PC-3 (cell line): ENCODE measurements at regions not wholly inside any gene's neighbourhood (a gene's known extent, or its start where the extent isn't known, plus 50 kb on each side); places are given as distances from the start of the nearest gene placed in this dataset.

Experiments
- ATAC-seq: fragments of 200-7000 bp; cut with Tn5 transposase; 2 replicates; pipeline ENCODE4 v1.9.1; 2020; ENCODE audit warnings: mild to moderate bottlenecking, moderate library complexity
- BruUV-seq: library from RNA; stranded (reverse); fragments of 400-500 nt; replicated peaks from 2 replicates; lab custom pipeline; 2021; lab: Mats Ljungman, UMichigan
- CTCF ChIA-PET: fragments of 300-600 bp; sonication (Branson Sonifier 250); formaldehyde crosslinking; loops from one replicate; lab custom pipeline; 2022; ENCODE audit warnings: antibody characterized with exemption; lab: Charles Lee
- POLR2A ChIA-PET: fragments of 300-600 bp; sonication (Branson Sonifier 250); formaldehyde crosslinking; loops from one replicate; lab custom pipeline; 2022; ENCODE audit warnings: antibody characterized with exemption; ENCODE audit not compliant: unreplicated experiment; lab: Charles Lee
- DNase-seq: peaks from one replicate; pipeline ENCODE4 v3.0.0-alpha.2; 2015
- H2AFZ ChIP-seq: fragments of 300-600 bp; sonication (generic); 2 replicates; pipeline ENCODE4 v1.6.0; 2016; ENCODE audit warnings: antibody characterized with exemption, low read length
- H3F3A ChIP-seq: fragments of 300-600 bp; sonication (generic); one replicate; pipeline ENCODE4 v1.6.0; 2017; ENCODE audit warnings: antibody characterized with exemption, low read length, control low read depth, mild to moderate bottlenecking; ENCODE audit not compliant: unreplicated experiment
- H3K27ac ChIP-seq: fragments of 300-600 bp; sonication (generic); 2 replicates; pipeline ENCODE4 v1.5.1; 2016; ENCODE audit warnings: mild to moderate bottlenecking, low read length
- H3K27me3 ChIP-seq: fragments of 300-600 bp; sonication (generic); 2 replicates; pipeline ENCODE4 v1.6.1; 2016; ENCODE audit warnings: low read length, mixed read lengths
- H3K36me3 ChIP-seq: fragments of 300-600 bp; sonication (generic); 2 replicates; pipeline ENCODE4 v1.6.1; 2016; ENCODE audit warnings: low read depth, mixed run types, low read length, mixed read lengths
- H3K4me1 ChIP-seq: fragments of 300-600 bp; sonication (generic); 2 replicates; pipeline ENCODE4 v1.5.1; 2016; ENCODE audit warnings: low read length; ENCODE audit not compliant: insufficient read depth
- H3K4me2 ChIP-seq: fragments of 300-600 bp; sonication (generic); 2 replicates; pipeline ENCODE4 v1.6.0; 2016; ENCODE audit warnings: low read length
- H3K4me3 ChIP-seq: fragments of 300-600 bp; sonication (generic); 2 replicates; pipeline ENCODE4 v1.5.1; 2016; ENCODE audit warnings: mild to moderate bottlenecking, low read length, mixed read lengths
- H3K79me2 ChIP-seq: fragments of 300-600 bp; sonication (generic); 2 replicates; pipeline ENCODE4 v1.6.1; 2017; ENCODE audit warnings: low read length, mixed read lengths
- H3K9ac ChIP-seq: fragments of 300-600 bp; sonication (generic); 2 replicates; pipeline ENCODE4 v1.6.0; 2016; ENCODE audit warnings: mild to moderate bottlenecking, low read length
- H3K9me2 ChIP-seq: fragments of 300-600 bp; sonication (generic); replicated peaks from 2 replicates; pipeline ENCODE4 v1.6.1; 2016; ENCODE audit warnings: mixed run types, low read length, mixed read lengths
- H3K9me3 ChIP-seq: fragments of 300-600 bp; sonication (generic); 2 replicates; pipeline ENCODE4 v1.6.1; 2016; ENCODE audit warnings: low read length, mixed read lengths
- H4K20me1 ChIP-seq: fragments of 300-600 bp; sonication (generic); 2 replicates; pipeline ENCODE4 v1.6.1; 2016; ENCODE audit warnings: low read length, mixed read lengths
- EZH2 ChIP-seq: fragments of 300-600 bp; sonication (generic); IDR thresholded peaks from one replicate; pipeline ENCODE4 v1.6.1; 2017; ENCODE audit warnings: antibody characterized with exemption, mild to moderate bottlenecking, low read length; ENCODE audit not compliant: unreplicated experiment
- EZH2phosphoT487 ChIP-seq: fragments of 300-600 bp; sonication (generic); IDR thresholded peaks from 2 replicates; pipeline ENCODE4 v1.6.1; 2018; ENCODE audit warnings: mild to moderate bottlenecking, antibody characterized with exemption, low read length, borderline replicate concordance
- intact Hi-C: fragments of 100-400 bp; cut with micrococcal nuclease; formaldehyde crosslinking; loops from 2 replicates; pipeline ENCODE4 v1.9.0; 2023
- TF ChIP-seq, protein P1 (sequence below): fragments of 300-600 bp; sonication (generic); conservative IDR thresholded peaks from 2 replicates; pipeline ENCODE4 v1.5.1; 2017; ENCODE audit warnings: antibody characterized with exemption, low read depth, mild to moderate bottlenecking, low read length

DNA sequence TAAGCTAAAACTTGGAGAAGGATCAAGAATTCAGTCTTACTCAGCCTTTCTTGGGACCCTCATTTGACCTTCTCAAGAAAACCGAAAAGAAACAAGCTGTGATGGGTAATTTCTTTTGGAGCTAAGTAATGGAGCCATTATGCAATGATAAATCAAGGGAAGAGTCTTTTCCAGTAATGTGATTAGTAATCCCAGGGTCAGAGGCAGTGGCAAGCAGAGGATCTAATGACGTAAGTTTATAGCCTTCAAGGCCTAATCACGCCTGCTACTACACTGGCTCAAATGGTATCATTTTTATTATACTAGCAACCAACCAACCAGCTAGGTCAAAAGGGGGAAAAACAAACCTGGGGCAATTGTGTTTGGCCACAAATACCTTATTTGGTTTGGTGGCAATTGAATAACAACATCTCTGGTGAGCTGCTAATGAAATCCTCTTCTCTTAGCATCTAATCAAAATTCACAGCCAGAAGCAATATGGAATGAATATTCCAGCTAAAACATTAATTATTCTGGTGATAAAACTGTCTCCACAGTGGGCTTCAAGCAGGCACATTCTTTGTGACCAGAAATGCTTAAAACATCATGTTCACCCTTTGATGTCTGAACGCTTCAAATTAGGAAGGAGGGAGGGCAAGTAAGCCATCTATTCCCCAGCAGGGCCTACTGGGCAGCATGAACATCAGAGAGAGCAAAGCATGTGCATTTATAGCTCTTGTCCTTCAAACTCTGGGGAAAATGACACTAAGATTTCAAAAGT, 114.9 kb upstream of the SULT1C3 start:
- POLR2A ChIA-PET = no interaction called here
- Histone ChIP-seq H2AFZ (no peak overlapping the region), H3K36me3 (no peaks in the 10 kb centered on the region), H3K9ac (no peak overlapping the region), H3K27ac (no peak overlapping the region), H3K27me3 (peaks cover 45% of the 10 kb centered on the region), H3K4me3 (no peak overlapping the region), H3K9me2 (no peaks in the 10 kb centered on the region), H3K9me3 (no peaks in the 10 kb centered on the region), H3K79me2 (no peaks in the 10 kb centered on the region), H4K20me1 (no peaks in the 10 kb centered on the region), H3K4me1 (no peaks in the 10 kb centered on the region), H3K4me2 (no peak overlapping the region), H3F3A (no peaks in the 10 kb centered on the region)
- intact Hi-C loops = no loop called here
- no peak for DNase-seq
- CTCF ChIA-PET = no interaction called here
- ATAC-seq = no peak
- no TSS peak for BruUV-seq
- no peak for TF ChIP-seq EZH2phosphoT487
- no peak for TF ChIP-seq EZH2
- TF ChIP-seq, protein P1, sequence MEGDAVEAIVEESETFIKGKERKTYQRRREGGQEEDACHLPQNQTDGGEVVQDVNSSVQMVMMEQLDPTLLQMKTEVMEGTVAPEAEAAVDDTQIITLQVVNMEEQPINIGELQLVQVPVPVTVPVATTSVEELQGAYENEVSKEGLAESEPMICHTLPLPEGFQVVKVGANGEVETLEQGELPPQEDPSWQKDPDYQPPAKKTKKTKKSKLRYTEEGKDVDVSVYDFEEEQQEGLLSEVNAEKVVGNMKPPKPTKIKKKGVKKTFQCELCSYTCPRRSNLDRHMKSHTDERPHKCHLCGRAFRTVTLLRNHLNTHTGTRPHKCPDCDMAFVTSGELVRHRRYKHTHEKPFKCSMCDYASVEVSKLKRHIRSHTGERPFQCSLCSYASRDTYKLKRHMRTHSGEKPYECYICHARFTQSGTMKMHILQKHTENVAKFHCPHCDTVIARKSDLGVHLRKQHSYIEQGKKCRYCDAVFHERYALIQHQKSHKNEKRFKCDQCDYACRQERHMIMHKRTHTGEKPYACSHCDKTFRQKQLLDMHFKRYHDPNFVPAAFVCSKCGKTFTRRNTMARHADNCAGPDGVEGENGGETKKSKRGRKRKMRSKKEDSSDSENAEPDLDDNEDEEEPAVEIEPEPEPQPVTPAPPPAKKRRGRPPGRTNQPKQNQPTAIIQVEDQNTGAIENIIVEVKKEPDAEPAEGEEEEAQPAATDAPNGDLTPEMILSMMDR = no peak

DNA sequence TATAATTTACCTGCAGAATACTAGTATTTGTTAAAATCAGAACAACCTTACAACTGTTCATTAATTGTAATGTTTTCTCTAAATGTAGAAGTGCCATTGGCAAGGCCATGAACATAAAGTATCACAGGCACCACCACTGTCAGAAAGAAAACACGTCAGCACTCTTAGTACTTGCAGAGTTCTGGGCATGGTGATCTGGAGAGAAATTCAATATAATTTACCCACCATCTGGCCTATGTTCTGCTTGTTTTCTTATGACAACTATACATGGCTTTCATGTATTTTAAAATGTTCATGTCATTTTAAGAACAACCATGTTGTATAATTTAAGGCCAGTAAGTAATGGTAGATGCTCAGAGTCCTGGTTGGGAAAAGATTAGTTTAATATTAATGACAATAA, 114.2 kb upstream of the SULT1C3 start:
- TF ChIP-seq EZH2 = no peak
- TF ChIP-seq, protein P1 = no peak
- TF ChIP-seq EZH2phosphoT487 = no peak
- no TSS peak for BruUV-seq
- ChIA-PET CTCF (no interaction called here), POLR2A (no interaction called here)
- H3K9ac ChIP-seq = no peak overlapping the region
- intact Hi-C loops = no loop called here
- no peaks in the 10 kb centered on the region for H3K36me3 ChIP-seq
- H3K9me2 ChIP-seq = no peaks in the 10 kb centered on the region
- H4K20me1 ChIP-seq = no peaks in the 10 kb centered on the region
- H3K79me2 ChIP-seq = no peaks in the 10 kb centered on the region
- H3K4me1 ChIP-seq = no peaks in the 10 kb centered on the region
- no peak overlapping the region for H3K4me3 ChIP-seq
- peaks cover 45% of the 10 kb centered on the region for H3K27me3 ChIP-seq
- no peak overlapping the region for H3K4me2 ChIP-seq
- H3K9me3 ChIP-seq = no peaks in the 10 kb centered on the region
- DNase-seq (no peak), ATAC-seq (no peak)
- H2AFZ ChIP-seq = no peak overlapping the region
- H3F3A ChIP-seq = no peaks in the 10 kb centered on the region
- no peak overlapping the region for H3K27ac ChIP-seq

- TF ChIP-seq, protein P1 = no peak
- TF ChIP-seq EZH2phosphoT487 (no peak), EZH2 (no peak)
- Histone ChIP-seq H4K20me1 (no peaks in the 10 kb centered on the region), H2AFZ (no peak overlapping the region), H3K36me3 (no peaks in the 10 kb centered on the region), H3K9me3 (no peaks in the 10 kb centered on the region), H3K4me2 (no peak overlapping the region), H3K79me2 (no peaks in the 10 kb centered on the region), H3K9me2 (no peaks in the 10 kb centered on the region), H3K4me3 (no peak overlapping the region), H3K27me3 (peaks cover 41% of the 10 kb centered on the region), H3K4me1 (no peaks in the 10 kb centered on the region), H3K9ac (no peak overlapping the region), H3F3A (no peaks in the 10 kb centered on the region), H3K27ac (no peak overlapping the region)
- DNase-seq (no peak), ATAC-seq (no peak)
- BruUV-seq = no TSS peak
- ChIA-PET POLR2A (no interaction called here), CTCF (no interaction called here)
- intact Hi-C loops = no loop called here
Measured at GRCh38 chr2:108128249-108128648, 111.5 kb upstream of the SULT1C3 start.
